LNCAP (cell line): ENCODE measurements at regions not wholly inside any gene's neighbourhood (a gene's known extent, or its start where the extent isn't known, plus 50 kb on each side); places are given as distances from the start of the nearest gene placed in this dataset.

Experiments
- CTCF ChIP-seq: fragments of 450-650 bp; IDR thresholded peaks from 2 replicates; pipeline ENCODE4 v1.5.1; 2017; ENCODE audit warnings: mild to moderate bottlenecking

DNA sequence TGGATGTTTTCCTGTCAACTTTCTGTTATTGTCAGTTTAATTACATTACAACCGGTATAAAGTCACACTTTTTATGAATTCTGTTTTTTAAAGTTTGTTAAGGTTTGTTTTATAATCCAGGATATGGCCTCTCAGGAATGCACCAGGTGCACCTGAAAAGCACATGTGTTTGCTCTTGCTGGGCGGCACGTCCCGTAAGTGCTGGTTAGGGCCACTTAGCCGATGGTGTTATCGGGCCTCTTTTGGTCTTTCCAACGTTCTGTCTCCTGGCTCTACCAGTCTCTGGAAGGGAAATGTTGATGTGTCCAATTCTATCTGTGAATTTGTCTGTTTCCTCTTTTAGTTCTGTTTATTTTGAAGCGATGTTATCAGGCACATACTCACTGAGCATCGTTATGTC is 695.7 kb downstream of the BRD1 start:
- TF ChIP-seq CTCF, result no peak

DNA sequence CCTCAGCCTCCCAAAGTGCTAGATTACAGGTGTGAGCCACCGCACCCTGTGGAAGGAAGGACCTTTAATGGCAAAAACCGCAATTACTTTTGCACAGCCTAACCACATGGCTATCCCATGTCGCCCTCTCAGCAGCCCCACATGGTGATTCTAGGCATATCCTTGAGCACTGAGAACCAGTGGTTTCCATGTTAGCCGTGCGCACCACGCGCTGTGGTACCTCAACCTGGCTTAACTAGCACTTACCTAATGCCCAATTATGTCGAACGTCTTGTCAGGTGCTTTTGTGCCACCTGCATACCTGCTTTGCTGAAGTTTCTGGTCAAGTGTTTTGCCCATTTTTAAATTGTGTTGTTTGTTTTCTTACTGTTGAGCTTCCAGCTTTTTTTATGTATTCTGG is 697.9 kb downstream of the BRD1 start:
- no peak for TF ChIP-seq CTCF

DNA sequence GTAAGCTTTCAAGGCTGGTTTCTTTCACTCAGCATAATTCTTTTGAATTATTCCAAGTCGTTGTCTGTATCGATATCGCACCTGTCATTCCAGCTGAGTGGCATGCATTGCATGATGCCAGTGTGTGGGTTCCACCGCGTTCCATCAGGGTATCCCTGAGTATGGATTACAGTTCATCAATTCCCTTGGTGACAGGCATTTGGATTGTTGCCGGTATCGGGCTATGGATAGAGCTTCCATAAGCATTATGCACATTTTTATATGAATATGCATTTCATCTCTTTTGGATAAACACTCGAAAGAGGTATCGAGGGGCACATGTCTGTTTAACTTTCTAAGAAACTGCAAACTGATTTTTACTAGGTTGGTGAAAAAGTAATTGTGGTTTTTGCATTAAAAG is 698.8 kb downstream of the BRD1 start:
- no peak for TF ChIP-seq CTCF

DNA sequence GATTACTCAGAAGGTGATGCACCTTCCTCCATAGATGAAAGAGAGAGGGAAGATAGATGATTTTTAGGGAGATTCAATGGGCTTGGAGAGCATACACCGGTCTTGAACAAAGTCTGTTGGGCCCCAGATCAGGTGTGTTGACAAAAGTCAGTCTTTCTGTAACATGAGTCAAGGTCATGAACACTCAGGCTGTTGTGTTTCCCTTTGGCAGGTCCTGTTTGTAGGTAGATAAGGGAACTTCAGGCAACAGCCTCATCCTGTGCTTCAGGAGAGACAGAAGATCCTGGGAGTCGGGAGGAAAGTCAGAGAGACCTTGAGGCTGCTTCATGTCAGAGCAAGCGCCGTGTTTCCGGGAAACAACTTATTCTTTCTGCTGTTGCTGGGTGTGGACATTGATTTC is 703.1 kb downstream of the BRD1 start:
- no peak for TF ChIP-seq CTCF

DNA sequence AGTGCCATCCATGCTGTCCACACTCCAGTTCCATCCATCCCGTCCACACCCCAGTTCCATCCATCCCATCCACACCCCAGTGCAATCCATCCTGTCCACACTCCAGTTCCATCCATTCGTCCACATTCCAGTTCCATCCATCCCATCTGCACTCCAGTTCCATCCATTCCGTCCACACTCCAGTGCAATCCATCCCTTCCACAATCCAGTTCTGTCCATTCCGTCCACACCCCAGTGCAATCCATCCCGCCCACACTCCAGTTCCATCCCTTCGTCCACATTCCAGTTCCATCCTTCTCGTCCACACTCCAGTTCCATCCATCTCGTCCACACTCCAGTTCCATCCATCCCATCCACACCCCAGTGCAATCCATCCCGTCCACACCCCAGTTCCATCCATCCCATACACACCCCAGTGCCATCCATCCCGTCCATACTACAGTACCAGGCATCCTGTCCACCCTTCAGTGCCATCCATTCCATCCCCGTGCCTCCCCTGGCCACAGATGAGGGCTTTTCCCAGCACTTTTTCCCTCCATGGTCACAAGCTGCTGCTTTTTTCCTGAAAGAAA is 704.0 kb downstream of the BRD1 start:
- TF ChIP-seq CTCF, result no peak

DNA sequence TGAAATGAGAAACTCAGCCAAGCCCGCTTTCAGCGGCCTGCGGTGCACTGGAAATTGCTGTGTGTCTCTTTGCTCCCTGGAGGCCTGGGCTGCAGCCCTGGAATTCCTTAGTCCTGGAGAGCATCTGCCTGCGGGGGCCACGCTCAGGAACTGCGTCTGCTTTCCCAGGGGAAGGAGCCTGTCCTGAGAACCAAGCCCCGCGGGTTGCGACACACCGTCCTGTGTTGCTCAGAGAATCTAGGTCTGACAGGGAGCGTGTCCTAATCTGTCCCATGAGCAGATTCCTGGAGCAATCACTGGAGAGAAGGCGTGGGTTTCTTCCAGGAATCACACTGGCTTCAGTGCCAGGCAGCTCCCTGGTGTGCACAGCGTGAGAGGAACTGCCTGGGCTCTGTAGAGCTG is 708.1 kb downstream of the BRD1 start:
- no peak for TF ChIP-seq CTCF

DNA sequence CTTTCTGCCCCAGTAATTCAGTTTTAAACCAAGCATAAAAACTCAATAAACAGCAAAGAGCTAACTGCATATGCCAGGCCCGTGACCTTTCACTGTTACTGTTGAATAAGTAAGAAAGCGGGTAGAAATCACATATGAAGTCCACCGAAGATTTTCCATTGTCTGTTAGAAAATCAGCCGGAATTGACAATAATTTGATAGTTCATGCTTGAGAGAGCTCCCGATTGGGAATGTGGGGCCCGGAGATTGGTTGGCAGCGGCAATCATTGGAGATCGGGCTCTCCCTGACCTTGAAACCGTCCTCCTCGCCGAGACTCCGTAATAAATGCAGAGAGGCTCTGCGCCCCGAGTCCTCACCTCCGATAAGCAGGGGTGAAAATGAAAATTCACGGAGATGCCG is 709.6 kb downstream of the BRD1 start:
- TF ChIP-seq CTCF, result no peak

DNA sequence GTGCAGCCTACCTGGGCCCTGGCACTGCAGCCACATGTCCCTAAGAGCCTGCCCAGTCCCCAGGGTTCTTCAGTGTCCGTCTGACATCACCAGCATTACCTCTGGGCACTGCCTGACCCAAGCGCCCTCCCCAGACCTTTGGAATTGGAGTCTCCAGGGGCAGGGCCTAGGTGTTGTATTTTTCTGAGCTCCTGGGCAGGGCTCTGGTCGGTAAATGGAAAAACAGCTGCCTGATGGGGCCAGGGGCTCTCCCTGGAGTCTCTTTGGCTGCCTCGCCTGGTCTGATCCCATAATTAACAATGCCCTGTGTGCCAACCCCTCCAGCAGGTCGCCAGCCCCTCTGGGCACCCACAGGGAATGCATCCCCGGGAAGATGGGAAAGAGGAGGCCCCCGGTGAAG is 710.2 kb downstream of the BRD1 start:
- TF ChIP-seq CTCF, result no peak
